ENCODE measurements at regions not wholly inside any gene's neighbourhood (a gene's known extent, or its start where the extent isn't known, plus 50 kb on each side); places are given as distances from the start of the nearest gene placed in this dataset.

GRCh38 chr12:91920276-91920675, 225.4 kb downstream of the BTG1 start:
- TF ChIP-seq EZH2 (IDR thresholded peaks at IDR 0.05; ENCODE audit: borderline replicate concordance, low read depth, low read length, poor library complexity, severe bottlenecking) (no peak), CTCF (conservative IDR thresholded peaks at IDR 0.05; ENCODE audit: low read depth, low read length) (no peak)

All from A673 (cell line).